Osteoblast (primary cell): ENCODE measurements at regions not wholly inside any gene's neighbourhood (a gene's known extent, or its start where the extent isn't known, plus 50 kb on each side); places are given as distances from the start of the nearest gene placed in this dataset.
"Not testable (repeated sequence)": the region's sequence is repeated elsewhere in the genome, so short reads cannot be mapped to it uniquely, and the experiment has no call there.

ENCODE experiments used
- DNase-seq: peaks from one replicate; pipeline ENCODE4 v3.0.0; 2011; ENCODE audit warnings: low spot score, mixed read lengths; ENCODE audit not compliant: insufficient read length; ENCODE audit errors: missing footprints
- H2AFZ ChIP-seq: 2 replicates; pipeline ENCODE4 v1.6.0; 2011; ENCODE audit warnings: mild to moderate bottlenecking, low read length
- H3K27ac ChIP-seq: 2 replicates; pipeline ENCODE4 v1.5.1; 2011; ENCODE audit warnings: mild to moderate bottlenecking, low read depth, low read length, moderate library complexity
- H3K27me3 ChIP-seq: 2 replicates; pipeline ENCODE4 v1.6.0; 2012; ENCODE audit warnings: mild to moderate bottlenecking, control low read depth, inconsistent platforms, low read length, moderate library complexity; ENCODE audit not compliant: insufficient read depth
- H3K36me3 ChIP-seq: 2 replicates; pipeline ENCODE4 v1.5.1; 2011; ENCODE audit warnings: mild to moderate bottlenecking, low read length, control low read depth, moderate library complexity; ENCODE audit not compliant: insufficient read depth
- H3K4me1 ChIP-seq: 2 replicates; pipeline ENCODE4 v1.5.1; 2011; ENCODE audit warnings: mild to moderate bottlenecking, low read length, control low read depth, moderate library complexity; ENCODE audit not compliant: insufficient read depth
- H3K4me2 ChIP-seq: 2 replicates; pipeline ENCODE4 v1.6.0; 2011; ENCODE audit warnings: mild to moderate bottlenecking, low read length; ENCODE audit not compliant: insufficient read depth
- H3K4me3 ChIP-seq: fragments of 200-600 bp; sonication (generic); 3 replicates; pipeline ENCODE4 v1.5.1; 2012; ENCODE audit warnings: mild to moderate bottlenecking, low read length, inconsistent platforms; ENCODE audit not compliant: insufficient read depth
- H3K79me2 ChIP-seq: 2 replicates; pipeline ENCODE4 v1.6.0; 2012; ENCODE audit warnings: mild to moderate bottlenecking, low read length, control low read depth, inconsistent platforms; ENCODE audit not compliant: insufficient read depth
- H3K9me3 ChIP-seq: 2 replicates; pipeline ENCODE4 v1.5.1; 2011; ENCODE audit warnings: low read depth, low read length, control low read depth
- H4K20me1 ChIP-seq: 2 replicates; pipeline ENCODE4 v1.6.0; 2012; ENCODE audit warnings: mild to moderate bottlenecking, low read length, control low read depth; ENCODE audit not compliant: insufficient read depth

GRCh38 chr4:49164916-49165315 is 178.8 kb downstream of the CWH43 start:
- H4K20me1 ChIP-seq, H3K4me2 ChIP-seq, H3K79me2 ChIP-seq, DNase-seq, H3K36me3 ChIP-seq, H3K4me3 ChIP-seq, H3K9me3 ChIP-seq, H2AFZ ChIP-seq, H3K4me1 ChIP-seq, H3K27me3 ChIP-seq, H3K27ac ChIP-seq: not testable (repeated sequence)

- not testable (repeated sequence) for H3K9me3 ChIP-seq, H2AFZ ChIP-seq, H3K4me3 ChIP-seq, H3K79me2 ChIP-seq, H3K36me3 ChIP-seq, H3K4me2 ChIP-seq, H4K20me1 ChIP-seq, H3K4me1 ChIP-seq, H3K27ac ChIP-seq, DNase-seq, H3K27me3 ChIP-seq
Observed at GRCh38 chr4:49177847-49178246, 191.8 kb downstream of the CWH43 start.

GRCh38 chr4:49181088-49181487 is 195.0 kb downstream of the CWH43 start:
- not testable (repeated sequence) for H3K79me2 ChIP-seq, H3K27ac ChIP-seq, H4K20me1 ChIP-seq, H3K4me3 ChIP-seq, H3K36me3 ChIP-seq, H3K27me3 ChIP-seq, H3K9me3 ChIP-seq, DNase-seq, H2AFZ ChIP-seq, H3K4me2 ChIP-seq, H3K4me1 ChIP-seq

GRCh38 chr4:49211396-49212194 is 225.5 kb downstream of the CWH43 start:
- H3K4me1 ChIP-seq, DNase-seq, H3K4me2 ChIP-seq, H3K27me3 ChIP-seq, H4K20me1 ChIP-seq, H3K9me3 ChIP-seq, H3K79me2 ChIP-seq, H3K36me3 ChIP-seq, H2AFZ ChIP-seq, H3K27ac ChIP-seq, H3K4me3 ChIP-seq: not testable (repeated sequence)

GRCh38 chr4:49213250-49213649 is 227.2 kb downstream of the CWH43 start:
- not testable (repeated sequence) for H2AFZ ChIP-seq, H3K4me1 ChIP-seq, H3K4me3 ChIP-seq, H3K36me3 ChIP-seq, H4K20me1 ChIP-seq, DNase-seq, H3K79me2 ChIP-seq, H3K27me3 ChIP-seq, H3K9me3 ChIP-seq, H3K27ac ChIP-seq, H3K4me2 ChIP-seq

GRCh38 chr4:49213750-49214149 is 227.7 kb downstream of the CWH43 start:
- DNase-seq, H2AFZ ChIP-seq, H4K20me1 ChIP-seq, H3K27me3 ChIP-seq, H3K27ac ChIP-seq, H3K79me2 ChIP-seq, H3K9me3 ChIP-seq, H3K4me2 ChIP-seq, H3K4me1 ChIP-seq, H3K36me3 ChIP-seq, H3K4me3 ChIP-seq: not testable (repeated sequence)

- H3K4me1 ChIP-seq, H2AFZ ChIP-seq, H3K4me3 ChIP-seq, H3K27ac ChIP-seq, H3K4me2 ChIP-seq, H3K27me3 ChIP-seq, H3K36me3 ChIP-seq, H3K79me2 ChIP-seq, H3K9me3 ChIP-seq, DNase-seq, H4K20me1 ChIP-seq: not testable (repeated sequence)
Observed at GRCh38 chr4:49214453-49215081, 228.5 kb downstream of the CWH43 start.

- not testable (repeated sequence) for H3K4me3 ChIP-seq, H3K4me1 ChIP-seq, H3K27me3 ChIP-seq, H2AFZ ChIP-seq, H3K79me2 ChIP-seq, H4K20me1 ChIP-seq, H3K9me3 ChIP-seq, DNase-seq, H3K4me2 ChIP-seq, H3K27ac ChIP-seq, H3K36me3 ChIP-seq
Observed at GRCh38 chr4:49215082-49215479, 229.0 kb downstream of the CWH43 start.

GRCh38 chr4:49216606-49217005 is 230.5 kb downstream of the CWH43 start:
- not testable (repeated sequence) for H3K4me1 ChIP-seq, H3K27me3 ChIP-seq, H3K36me3 ChIP-seq, H4K20me1 ChIP-seq, H2AFZ ChIP-seq, H3K27ac ChIP-seq, DNase-seq, H3K79me2 ChIP-seq, H3K4me2 ChIP-seq, H3K4me3 ChIP-seq, H3K9me3 ChIP-seq
